Activated effector memory CD4-positive, alpha-beta T cell treated with anti-CD3 and anti-CD28 coated beads, Interleukin-2, amount 50 U/mL, for 16 hours (primary cell): ENCODE measurements at regions not wholly inside any gene's neighbourhood (a gene's known extent, or its start where the extent isn't known, plus 50 kb on each side); places are given as distances from the start of the nearest gene placed in this dataset.
"Not testable (repeated sequence)": the region's sequence is repeated elsewhere in the genome, so short reads cannot be mapped to it uniquely, and the experiment has no call there.

Source experiments
- DNase-seq: peaks from one replicate; pipeline ENCODE4 v3.0.0-alpha.2; 2020

DNA sequence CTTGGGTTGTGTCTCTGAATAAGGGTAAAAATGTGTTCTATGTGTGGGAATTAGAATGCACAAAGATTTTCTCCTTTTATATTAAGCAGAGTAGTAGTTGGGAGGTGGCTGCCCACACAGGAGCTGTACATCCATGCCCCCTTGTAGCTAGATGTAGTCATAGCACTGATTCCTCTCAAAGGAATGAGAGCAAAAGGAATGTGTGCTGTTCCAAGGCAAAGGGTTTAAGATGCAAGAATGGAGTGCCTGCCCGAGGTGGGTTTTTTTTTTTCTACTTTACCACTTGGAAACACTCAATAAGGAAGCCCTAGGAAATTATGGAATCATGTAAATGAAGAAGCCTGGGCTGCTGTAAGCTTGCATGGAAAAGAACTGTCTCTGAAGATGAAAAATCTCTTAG is 2183.2 kb upstream of the AGA start:
- DNase-seq = no peak

DNA sequence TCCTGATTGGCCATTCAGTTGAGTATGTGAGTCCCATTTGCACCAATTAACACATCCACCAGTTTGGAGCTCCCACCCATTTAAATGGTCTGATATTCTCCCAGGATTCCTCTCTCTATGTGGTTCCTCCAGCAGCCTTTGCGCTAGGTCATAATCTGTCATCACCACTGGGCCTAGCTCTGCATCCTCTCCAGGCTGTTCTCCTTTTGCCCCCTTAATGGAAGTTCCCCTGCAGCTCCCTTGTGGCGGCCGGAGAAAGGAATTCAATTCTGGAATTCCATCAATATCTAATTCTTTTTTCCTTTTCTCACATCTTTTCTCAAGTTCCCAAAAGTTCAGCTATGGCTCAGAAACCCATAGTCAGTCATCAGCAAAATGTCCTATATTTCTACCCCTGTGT is 2184.4 kb upstream of the AGA start:
- DNase-seq = no peak

DNA sequence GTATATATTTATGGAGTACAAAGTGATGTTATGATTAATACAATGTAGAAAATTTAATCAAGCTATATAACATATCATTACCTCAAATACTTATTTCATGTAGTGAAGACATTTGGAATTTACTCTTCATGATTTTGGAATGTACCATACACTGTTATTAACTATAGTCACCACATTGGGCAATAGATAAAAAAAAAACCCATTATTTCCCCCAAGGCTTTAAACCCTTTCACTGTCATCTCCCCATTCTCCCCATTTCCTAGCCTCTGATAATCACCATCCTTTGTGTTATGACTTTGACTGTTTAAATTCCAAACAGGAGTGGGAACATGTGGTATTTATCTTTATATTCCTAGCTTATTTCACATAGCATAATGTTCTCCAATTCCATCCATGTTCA is 2189.1 kb upstream of the AGA start:
- DNase-seq = no peak

DNA sequence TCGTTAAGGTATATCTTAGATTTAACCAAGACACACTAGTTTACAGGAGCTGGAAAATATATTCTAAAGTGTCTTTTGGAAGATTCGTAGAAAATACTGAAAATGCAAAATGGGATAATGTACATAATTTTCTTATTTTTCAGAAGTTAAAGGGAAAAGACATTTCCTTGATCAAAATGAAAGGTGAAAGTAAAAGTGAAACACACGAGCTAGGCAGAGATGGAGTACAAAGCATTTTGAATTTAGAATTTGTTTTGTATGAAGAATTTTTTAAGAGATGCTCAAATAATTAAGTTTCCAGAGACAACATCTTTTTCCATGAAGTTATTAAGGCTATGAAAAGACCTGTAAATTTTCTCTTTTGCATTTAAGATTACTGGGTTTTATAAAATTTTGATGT is 2192.6 kb upstream of the AGA start:
- DNase-seq = no peak

DNA sequence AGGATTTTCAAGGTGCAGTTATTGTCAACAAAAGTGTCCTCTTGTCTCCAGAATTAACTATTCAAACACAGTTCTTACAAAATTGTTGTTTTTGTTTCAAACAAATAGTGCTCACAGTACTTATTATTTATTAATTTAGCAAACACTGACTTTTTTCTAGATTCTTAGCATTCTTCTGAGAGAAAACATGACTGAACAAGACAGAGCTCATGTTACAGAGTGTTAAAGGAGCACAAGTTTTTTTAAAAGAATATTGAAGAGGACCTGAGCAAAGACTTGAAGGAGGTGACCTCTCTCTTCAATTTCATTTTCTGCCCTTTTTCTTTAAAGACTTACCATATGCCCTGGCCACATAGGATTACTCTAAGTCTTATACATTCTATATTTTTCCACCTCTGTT is 2220.3 kb upstream of the AGA start:
- no peak for DNase-seq

DNA sequence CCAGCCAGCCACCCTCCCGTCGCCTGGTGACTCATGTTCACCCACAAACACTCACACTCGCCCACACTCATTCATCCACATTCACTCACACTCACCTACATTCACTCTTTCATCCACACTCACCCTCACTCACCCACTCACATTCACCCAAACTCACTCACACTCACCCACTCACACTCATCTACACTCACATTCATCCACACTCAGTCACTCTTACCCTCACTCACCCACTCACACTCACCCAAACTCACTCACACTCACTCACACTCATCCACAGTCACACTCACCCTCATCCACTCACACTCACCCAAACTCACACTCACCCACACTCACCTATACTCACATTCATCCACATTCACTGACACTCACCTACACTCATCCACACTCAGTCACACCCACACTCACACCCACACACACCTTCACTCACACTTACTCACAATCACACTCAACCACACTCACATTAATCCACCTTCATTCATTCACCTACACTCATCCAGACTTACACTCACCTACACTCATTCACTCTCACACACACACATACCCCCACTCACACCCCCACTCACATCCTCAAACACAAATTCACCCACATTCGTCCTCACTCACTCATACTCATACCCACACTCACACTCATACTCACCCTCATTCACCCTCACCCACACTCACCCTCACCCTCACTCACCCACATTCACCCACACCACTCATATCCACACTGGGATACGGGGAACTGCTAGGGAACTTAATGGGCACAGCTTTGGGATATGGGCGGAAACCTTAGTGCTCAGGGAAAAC is 2221.6 kb upstream of the AGA start:
- no peak for DNase-seq

DNA sequence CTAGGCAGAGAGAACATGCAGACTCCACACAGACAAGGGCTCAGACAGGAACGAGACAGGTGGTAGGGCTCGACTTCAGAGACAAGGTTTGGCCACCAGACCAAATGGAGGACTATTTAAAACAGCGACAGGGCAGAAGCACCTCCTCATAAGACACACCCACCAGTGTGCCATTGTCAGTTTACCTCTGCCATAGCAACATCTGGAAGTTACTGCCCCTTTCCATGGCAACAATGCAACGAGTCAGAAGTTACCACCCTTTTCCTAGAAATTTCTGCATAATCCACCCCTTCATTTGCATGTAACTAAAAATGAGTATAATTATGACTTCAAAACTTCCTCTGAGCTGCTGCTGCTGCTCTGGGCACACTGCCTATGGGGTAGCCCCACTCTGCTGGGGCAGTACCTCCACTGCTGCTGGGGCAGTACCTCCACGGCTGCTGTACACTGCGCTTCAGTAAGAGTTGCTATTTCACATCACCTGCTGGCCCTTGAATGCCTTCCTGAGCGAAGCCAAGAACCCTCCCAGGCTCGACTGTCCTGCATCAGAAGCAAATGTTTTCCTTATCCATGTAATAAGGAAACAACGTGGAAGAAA is 2222.3 kb upstream of the AGA start:
- DNase-seq = no peak

DNA sequence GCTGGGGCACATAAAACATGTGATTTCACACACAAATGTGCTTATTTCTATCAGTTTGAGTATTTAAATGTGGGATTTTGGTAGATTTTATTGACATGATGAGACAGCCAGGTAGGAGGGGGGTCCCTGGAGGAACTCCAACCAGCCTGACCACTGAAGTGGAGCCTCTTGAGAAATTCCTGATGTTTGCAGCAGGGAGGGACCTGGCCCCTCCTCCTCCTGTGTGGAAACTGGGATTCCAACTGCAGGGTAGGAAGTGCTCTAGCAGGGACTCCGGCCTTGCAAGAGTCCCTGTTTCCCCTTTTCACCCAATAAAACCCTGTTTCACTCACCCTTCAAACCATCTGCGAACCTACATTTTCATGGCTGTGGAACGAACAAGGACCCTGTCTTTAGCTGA is 2224.0 kb upstream of the AGA start:
- DNase-seq = no peak

DNA sequence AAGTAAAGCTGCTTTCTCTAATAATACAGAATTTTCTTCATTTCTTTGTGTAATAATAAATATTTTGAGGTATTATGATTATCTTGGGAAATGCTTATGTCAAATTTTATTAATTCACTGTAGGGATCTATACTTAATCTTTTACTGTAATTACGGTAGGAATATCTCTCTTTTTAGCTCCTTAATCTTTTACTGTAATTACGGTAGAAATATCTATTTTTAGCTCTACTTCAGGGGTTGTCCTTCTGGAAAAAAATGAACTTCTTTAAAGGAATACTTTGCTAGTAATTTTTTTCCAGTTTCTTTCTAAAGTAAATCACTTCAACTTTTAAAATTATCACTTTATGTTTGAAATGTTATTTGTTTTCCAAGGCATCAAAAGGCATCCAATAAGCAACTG is 2229.4 kb upstream of the AGA start:
- no peak for DNase-seq

DNA sequence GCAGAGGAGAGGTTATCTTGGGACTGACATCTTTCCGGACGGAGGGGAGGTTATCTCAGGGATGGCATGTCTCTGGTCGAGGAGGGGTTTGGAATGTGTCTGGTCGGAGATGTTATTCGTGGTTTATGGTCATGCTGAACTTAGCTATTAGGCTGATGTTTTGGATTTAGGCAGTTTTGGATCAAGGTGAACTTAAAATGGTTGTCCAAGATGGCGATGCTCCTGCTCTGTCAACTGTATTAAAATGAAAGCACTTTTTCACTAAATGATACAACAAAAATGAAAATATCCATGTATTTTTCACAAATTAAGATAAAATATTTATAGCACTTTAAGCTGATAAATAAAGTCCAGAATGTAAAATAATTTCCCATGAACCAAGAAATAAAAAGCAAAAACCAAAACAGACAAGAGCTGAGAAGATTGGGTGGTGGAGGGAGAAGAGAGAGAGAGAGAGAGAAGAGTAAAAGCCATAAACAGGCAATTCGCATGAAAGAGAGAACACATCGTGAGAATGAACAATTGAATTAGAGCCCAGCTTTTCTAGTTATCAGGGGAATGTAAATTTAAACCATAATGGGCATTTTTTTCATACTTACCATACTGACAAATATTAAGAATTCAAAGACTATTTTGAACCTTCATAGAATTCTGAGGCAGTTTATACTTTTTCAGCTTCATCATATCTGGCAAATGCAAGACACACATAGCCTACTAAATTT is 2236.0 kb upstream of the AGA start:
- no peak for DNase-seq

DNA sequence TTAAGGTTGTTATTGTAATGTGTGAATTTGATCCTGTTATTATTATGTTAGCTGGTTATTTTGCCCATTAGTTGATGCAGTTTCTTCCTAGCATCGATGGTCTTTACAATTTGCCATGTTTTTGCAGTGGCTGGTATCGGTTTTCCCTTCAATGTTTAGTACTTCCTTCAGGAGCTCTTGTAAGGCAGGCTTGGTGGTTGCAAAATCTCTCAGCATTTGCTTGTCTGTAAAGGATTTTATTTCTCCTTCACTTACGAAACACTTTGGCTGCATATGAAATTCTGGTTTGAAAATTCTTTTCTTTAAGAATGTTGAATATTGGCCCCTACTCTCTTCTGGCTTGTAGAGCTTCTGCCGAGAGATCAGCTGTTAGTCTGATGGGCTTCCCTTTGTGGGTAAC is 2241.4 kb upstream of the AGA start:
- DNase-seq = not testable (repeated sequence)

DNA sequence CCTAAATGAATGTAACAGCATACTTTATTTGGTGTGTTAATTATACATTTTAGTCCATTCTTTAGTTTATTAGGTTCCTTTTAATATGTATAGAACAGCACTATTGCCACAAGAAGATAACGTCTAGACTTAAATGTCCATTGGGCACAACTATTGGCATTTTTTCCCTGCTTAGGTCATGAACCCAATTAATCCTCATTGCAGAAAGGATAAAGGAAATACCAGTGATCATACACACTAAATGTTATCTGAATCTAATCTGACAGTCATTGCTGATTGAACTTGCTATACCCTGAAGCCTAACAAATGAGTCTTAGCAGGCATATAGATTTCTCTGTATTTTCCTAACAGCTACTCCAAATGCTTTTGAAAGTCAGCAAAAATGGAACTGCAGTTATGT is 2250.0 kb upstream of the AGA start:
- no peak for DNase-seq

DNA sequence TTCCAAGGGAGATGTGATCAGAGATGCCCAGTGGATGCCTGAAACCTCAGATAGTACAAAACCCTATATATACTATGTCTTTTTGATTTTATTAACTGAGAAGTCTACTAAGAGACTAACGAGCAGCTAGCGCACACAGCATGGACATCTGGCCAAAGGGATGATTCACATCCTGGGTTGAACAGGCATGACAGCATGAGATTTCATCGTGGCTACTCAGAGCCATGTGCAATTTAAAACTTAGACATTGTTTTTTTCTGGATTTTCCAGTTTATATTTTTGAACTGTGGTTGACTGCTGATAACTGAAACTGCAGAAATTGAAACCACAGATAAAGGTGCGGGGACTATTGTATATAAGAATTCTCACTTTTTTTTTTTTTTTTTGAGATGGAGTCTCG is 2252.9 kb upstream of the AGA start:
- DNase-seq = no peak

DNA sequence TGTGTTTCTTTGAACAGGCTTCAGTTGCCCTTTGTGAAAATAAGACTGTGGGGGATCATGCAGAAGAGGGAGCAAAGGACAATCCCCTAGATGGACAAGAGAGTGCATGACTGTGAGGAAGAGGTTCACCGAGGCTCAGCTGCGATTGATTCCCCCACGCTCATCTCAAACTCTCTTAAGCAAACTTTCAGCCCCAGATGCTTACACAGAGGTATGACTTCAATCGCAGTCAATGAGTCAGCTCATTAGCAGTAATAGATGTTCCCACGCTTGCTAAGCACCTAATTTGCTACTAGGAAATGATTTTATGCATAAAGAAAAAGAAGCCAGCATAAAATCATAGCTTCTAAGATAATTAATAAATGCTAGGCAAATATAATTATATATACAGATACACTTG is 2256.1 kb upstream of the AGA start:
- no peak for DNase-seq

DNA sequence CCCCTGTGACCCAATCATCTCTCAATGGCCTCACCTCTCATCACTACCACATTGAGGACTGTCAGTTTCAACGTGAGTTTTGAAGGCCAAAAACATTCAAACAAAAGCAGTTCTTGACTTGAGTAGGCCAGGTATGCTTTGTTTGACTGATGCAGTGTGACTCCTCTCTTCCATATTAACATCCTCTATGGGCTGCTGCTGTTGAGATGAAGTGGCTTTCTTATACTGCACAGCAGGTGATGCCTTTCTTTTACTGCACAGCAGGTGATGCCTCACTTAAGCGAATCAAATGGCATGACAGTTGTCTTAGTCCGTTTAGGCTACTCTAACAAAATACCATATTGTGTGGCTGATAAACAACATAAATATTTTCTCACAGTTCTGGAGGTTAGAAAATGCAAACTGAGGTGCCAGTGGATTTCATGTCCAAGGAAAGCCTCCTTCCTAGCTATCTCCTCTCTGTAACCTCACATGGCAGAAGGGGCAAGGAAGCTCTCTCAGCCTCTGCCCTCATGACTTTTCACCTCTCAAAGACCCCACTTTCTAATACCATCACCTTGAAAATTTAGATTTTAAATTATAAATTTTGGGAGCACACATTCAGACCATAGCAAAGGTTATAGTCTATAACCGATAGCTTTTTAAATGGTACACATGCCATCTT is 2267.9 kb upstream of the AGA start:
- no peak for DNase-seq

DNA sequence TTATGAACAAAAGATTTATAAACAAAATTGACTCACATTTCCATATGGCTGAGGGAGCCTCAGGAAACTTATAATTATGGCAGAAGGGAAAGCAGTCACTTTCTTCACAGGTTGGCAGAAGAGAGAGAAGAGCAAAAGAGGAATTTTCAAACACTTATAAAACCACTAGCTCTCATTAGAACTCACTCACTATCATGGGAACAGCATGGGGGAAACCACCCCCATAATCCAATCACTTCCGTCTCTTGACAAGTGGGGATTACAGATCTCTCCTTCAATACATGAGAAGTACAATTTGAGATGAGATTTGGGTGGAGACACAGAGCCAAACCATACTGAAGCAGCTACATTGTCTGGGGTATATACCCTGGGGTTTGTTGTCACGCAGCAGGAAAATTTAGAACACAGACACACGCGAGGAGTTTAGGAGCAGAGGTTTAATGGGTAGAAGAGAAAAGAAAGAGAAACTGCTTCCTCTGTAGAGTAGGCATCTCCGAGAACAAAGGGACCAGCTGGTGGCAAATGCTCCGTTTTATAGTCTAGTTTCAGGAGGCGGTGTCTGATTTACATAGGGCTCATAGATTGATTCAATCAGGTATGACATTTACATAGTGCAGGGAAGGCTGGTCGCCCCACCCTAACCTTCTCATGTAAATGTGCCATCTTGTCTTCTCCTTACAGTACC is 2277.7 kb upstream of the AGA start:
- DNase-seq = no peak

DNA sequence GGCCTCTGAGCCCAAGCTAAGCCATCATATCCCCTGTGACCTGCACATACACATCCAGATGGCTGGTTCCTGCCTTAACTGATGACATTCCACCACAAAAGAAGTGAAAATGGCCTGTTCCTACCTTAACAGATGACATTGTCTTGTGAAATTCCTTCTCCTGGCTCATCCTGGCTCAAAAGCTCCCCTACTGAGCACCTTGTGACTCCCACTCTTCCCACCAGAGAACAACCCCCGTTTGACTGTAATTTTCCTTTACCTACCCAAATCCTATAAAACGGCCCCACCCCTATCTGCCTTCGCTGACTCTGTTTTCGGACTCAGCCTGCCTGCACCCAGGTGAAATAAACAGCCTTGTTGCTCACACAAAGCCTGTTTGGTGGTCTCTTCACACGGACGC is 2284.3 kb upstream of the AGA start:
- DNase-seq = not testable (repeated sequence)

DNA sequence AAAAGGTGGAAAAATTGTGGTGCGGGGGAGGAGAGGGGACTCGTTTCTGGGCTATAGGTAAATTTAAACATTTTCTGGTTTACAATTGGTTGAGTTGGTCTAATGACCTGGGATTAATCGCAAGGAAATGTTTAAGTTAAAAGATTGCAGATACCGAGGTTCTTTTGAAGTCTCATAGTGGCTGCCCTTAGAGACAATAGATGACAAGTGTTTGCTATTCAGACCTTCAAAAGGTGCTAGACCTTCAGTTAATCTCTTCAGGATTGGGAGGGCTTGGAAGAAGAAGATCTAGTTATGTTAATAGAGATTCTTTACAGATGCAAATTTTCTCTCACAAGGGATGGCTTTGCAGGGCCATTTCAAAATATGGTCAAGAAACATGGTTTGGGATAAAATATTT is 2286.1 kb upstream of the AGA start:
- no peak for DNase-seq

DNA sequence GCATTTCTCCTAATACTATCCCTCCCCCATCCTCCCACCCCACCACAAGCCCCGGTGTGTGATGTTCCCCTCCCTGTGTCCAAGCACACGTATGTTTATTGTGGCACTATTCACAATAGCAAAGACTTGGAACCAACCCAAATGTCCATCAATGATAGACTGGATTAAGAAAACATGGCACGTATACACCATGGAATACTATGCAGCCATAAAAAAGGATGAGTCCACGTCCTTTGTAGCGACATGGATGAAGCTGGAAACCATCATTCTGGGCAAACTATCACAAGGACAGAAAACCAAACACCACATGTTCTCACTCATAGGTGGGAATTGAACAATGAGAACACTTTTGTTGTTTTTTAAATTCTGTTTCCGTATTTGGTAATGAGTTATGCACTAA is 2294.6 kb upstream of the AGA start:
- DNase-seq = not testable (repeated sequence)

DNA sequence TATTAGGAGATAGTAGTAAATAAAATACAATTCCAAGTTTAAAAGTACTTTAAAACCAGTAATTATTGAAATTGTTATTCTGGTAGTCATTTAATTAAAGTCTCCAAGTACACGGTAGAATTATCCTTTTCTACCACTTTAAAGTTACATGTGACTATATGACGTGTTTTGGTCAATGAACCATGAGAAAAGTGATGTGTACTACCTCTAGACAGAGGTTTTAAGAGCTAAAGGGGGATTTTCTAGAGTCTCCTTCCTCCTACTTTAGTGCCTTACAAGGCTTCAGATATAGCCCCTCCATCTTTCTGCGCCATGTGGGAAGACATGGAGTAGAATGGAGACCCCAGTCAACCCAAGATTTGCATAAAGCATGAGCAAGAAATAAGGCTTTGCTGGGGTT is 2296.6 kb upstream of the AGA start:
- DNase-seq = no peak

DNA sequence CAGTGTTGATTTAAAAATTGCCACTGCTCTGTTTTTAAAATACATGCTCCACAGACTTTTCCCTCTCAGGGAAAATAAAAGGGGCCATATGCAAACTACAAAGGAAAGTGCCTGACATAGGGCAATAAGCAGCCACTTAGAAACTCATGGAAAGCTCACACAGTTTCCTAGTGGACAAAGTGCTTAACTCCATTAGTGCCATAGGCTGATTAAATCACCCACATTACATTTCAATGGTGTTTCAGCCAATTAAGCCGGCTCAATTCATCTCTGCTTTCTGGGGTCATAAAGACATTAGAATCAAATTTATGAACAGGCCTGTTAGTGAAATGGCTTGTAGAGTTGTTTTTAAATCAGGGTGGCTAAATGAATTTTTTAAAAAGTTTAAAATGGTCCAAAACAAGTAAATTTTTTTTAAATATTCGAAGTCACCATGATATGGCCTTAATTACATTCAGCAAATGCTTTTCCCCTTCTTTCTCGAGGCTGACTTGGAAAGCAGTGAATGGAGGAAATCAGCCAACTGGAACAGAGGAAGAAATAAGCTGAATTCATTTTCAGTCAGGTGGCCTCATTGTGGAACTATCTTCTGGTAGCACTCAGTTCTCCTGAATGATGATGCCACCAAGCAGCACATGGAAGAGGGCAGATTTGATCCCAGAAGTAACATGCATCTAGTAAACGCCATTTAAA is 2305.1 kb upstream of the AGA start:
- no peak for DNase-seq

DNA sequence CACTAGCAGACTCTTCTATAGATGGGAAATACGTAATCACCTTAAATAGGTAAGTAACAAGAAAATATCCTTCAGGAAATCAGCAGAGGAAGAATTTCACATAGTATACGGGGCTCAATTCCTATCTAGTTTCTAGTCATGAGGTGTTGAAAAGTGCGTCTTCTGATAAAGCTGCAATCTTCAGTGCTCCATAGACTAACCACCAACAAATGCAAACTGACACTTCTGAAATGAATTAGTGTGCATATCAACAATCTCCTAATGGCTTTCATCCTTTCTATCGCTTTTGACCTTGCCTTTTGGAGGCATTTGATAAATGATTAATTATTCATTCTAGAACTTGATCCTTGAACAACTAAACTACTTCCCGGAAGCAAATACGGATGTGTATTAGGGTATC is 2306.6 kb upstream of the AGA start:
- no peak for DNase-seq

DNA sequence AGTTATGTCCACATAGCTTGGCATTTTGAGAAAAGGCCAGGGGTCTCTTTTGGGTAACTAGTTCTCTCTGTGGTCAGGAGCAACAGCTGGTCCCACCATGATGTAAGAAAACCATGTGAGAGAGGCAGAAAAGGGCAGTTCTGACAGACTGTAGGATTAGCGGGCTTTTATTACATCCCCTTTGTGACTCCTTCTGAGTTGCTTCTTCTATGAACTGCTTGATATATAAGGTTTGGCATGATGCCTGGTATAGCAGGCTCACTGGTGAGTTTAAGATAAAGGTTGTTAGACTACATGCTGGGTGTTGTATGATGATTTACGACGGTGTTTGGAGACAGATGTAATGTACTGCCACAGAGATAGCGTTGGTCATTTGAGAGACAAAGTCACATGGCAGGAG is 2308.1 kb upstream of the AGA start:
- no peak for DNase-seq
